ENCODE measurements at regions not wholly inside any gene's neighbourhood (a gene's known extent, or its start where the extent isn't known, plus 50 kb on each side); places are given as distances from the start of the nearest gene placed in this dataset.

GRCh38 chr5:88489364-88489763, 220.7 kb upstream of the TMEM161B start (continued):
- TF ChIP-seq CTCF (IDR thresholded peaks at IDR 0.05; ENCODE audit: low read depth, low read length, missing input control), result no peak
- TF ChIP-seq HNF4A (conservative IDR thresholded peaks at IDR 0.05), result no peak
- TF ChIP-seq SP1 (IDR thresholded peaks at IDR 0.05), result no peak
- TF ChIP-seq TAF1 (conservative IDR thresholded peaks at IDR 0.05), result no peak
- TF ChIP-seq EGR1 (IDR thresholded peaks at IDR 0.05; ENCODE audit: low read depth in 2 of 2), result no peak

GRCh38 chr5:88488561-88488960, 219.9 kb upstream of the TMEM161B start:
- Histone ChIP-seq H3K4me3 (ENCODE audit: low read depth in 1 of 3, low read length in 3 of 3) (no peak overlapping the region), H3K9me3 (ENCODE audit: control insufficient read depth in 4 of 4, low read length in 3 of 4) (no peaks in the 10 kb centered on the region), H3K27ac (ENCODE audit: low read depth in 1 of 2, low read length in 2 of 2) (no peak overlapping the region), H3K9ac (ENCODE audit: low read depth in 1 of 2, low read length in 2 of 2) (no peak overlapping the region), H3K27me3 (ENCODE audit: control insufficient read depth in 4 of 4, insufficient read depth in 4 of 4, low read length in 3 of 4) (peaks cover 0 to 2% (median 0%) of the 10 kb centered on the region in 4 donors), H3K36me3 (ENCODE audit: control insufficient read depth in 4 of 4, insufficient read depth in 3 of 4, low read depth in 1 of 4, low read length in 3 of 4) (no peaks in the 10 kb centered on the region), H3K4me1 (ENCODE audit: control insufficient read depth in 4 of 4, insufficient read depth in 4 of 4, low read length in 3 of 4) (no peaks in the 10 kb centered on the region)
- TF ChIP-seq EGR1 (IDR thresholded peaks at IDR 0.05; ENCODE audit: low read depth in 2 of 2) (no peak), NR2F2 (IDR thresholded peaks at IDR 0.05) (no peak), RXRA (IDR thresholded peaks at IDR 0.05) (no peak), CTCF (IDR thresholded peaks at IDR 0.05; ENCODE audit: low read depth, low read length, missing input control) (no peak), GABPA (IDR thresholded peaks at IDR 0.05 in 1 of 2, conservative IDR thresholded peaks at IDR 0.05 in 1 of 2) (no peak), RAD21 (IDR thresholded peaks at IDR 0.05) (no peak), ZBTB33 (IDR thresholded peaks at IDR 0.05) (no peak), FOXA2 (IDR thresholded peaks at IDR 0.05) (no peak), SP1 (IDR thresholded peaks at IDR 0.05) (no peak), HNF4G (IDR thresholded peaks at IDR 0.05) (no peak), YY1 (IDR thresholded peaks at IDR 0.05) (no peak), JUND (IDR thresholded peaks at IDR 0.05) (no peak), HNF4A (conservative IDR thresholded peaks at IDR 0.05) (no peak), ATF3 (IDR thresholded peaks at IDR 0.05) (no peak), FOXA1 (IDR thresholded peaks at IDR 0.05) (no peak)
- no peak for DNase-seq (ENCODE audit: low spot score)
- WGBS, result 61% methylated on average over 2 of the region's 2 CpGs

GRCh38 chr5:88488130-88488529, 219.5 kb upstream of the TMEM161B start:
- Histone ChIP-seq H3K27me3 (ENCODE audit: control insufficient read depth in 4 of 4, insufficient read depth in 4 of 4, low read length in 3 of 4) (peaks cover 0 to 2% (median 0%) of the 10 kb centered on the region in 4 donors), H3K36me3 (ENCODE audit: control insufficient read depth in 4 of 4, insufficient read depth in 3 of 4, low read depth in 1 of 4, low read length in 3 of 4) (no peaks in the 10 kb centered on the region), H3K27ac (ENCODE audit: low read depth in 1 of 2, low read length in 2 of 2) (no peak overlapping the region), H3K9me3 (ENCODE audit: control insufficient read depth in 4 of 4, low read length in 3 of 4) (no peaks in the 10 kb centered on the region), H3K4me1 (ENCODE audit: control insufficient read depth in 4 of 4, insufficient read depth in 4 of 4, low read length in 3 of 4) (no peaks in the 10 kb centered on the region), H3K4me3 (ENCODE audit: low read depth in 1 of 3, low read length in 3 of 3) (no peak overlapping the region), H3K9ac (ENCODE audit: low read depth in 1 of 2, low read length in 2 of 2) (no peak overlapping the region)
- WGBS, result 72% methylated on average over 2 of the region's 2 CpGs
- DNase-seq (ENCODE audit: low spot score), result no peak
- TF ChIP-seq EGR1 (IDR thresholded peaks at IDR 0.05; ENCODE audit: low read depth in 2 of 2) (no peak), ATF3 (IDR thresholded peaks at IDR 0.05) (no peak), ZBTB33 (IDR thresholded peaks at IDR 0.05) (no peak), CTCF (IDR thresholded peaks at IDR 0.05; ENCODE audit: low read depth, low read length, missing input control) (no peak), JUND (IDR thresholded peaks at IDR 0.05) (no peak), RXRA (IDR thresholded peaks at IDR 0.05) (no peak), FOXA2 (IDR thresholded peaks at IDR 0.05) (no peak)
